Endodermal cell (in vitro differentiated cells): ENCODE measurements at regions not wholly inside any gene's neighbourhood (a gene's known extent, or its start where the extent isn't known, plus 50 kb on each side); places are given as distances from the start of the nearest gene placed in this dataset.

Experiments used
- DNase-seq: peaks from one replicate; pipeline ENCODE4 v3.0.0-alpha.2; 2017
- H3K27ac ChIP-seq: 2 replicates; pipeline ENCODE4 v1.5.1; 2013; ENCODE audit warnings: mild to moderate bottlenecking, low read depth, low read length, moderate library complexity
- H3K27me3 ChIP-seq: 2 replicates; pipeline ENCODE4 v1.6.1; 2013; ENCODE audit warnings: mild to moderate bottlenecking, low read length, moderate library complexity; ENCODE audit not compliant: insufficient read depth, control insufficient read depth, poor library complexity, severe bottlenecking
- H3K36me3 ChIP-seq: 2 replicates; pipeline ENCODE4 v1.7.0; 2013; ENCODE audit warnings: mild to moderate bottlenecking, low read length, moderate library complexity; ENCODE audit not compliant: control insufficient read depth, insufficient read depth
- H3K4me1 ChIP-seq: one replicate; pipeline ENCODE4 v1.7.0; 2013; ENCODE audit warnings: low read length; ENCODE audit not compliant: control insufficient read depth, insufficient read depth
- H3K4me3 ChIP-seq: 2 replicates; pipeline ENCODE4 v1.5.1; 2013; ENCODE audit warnings: mild to moderate bottlenecking, low read length, moderate library complexity
- H3K9ac ChIP-seq: 2 replicates; pipeline ENCODE4 v1.6.1; 2013; ENCODE audit warnings: mild to moderate bottlenecking, low read length, moderate library complexity; ENCODE audit not compliant: poor library complexity, severe bottlenecking; ENCODE audit errors: extremely low read depth
- H3K9me3 ChIP-seq: 2 replicates; pipeline ENCODE4 v1.6.1; 2013; ENCODE audit warnings: mild to moderate bottlenecking, low read length, moderate library complexity; ENCODE audit not compliant: control insufficient read depth
- H3K27ac Mint-ChIP-seq: 2 replicates; pipeline ENCODE4 v1.8.0; 2020; ENCODE audit warnings: mixed read lengths
- H3K27me3 Mint-ChIP-seq: 2 replicates; pipeline ENCODE4 v1.8.0; 2021; ENCODE audit warnings: mild to moderate bottlenecking, mixed read lengths; ENCODE audit not compliant: insufficient read depth
- H3K36me3 Mint-ChIP-seq: 2 replicates; pipeline ENCODE4 v1.8.0; 2020; ENCODE audit warnings: low read depth, mixed read lengths
- H3K4me1 Mint-ChIP-seq: 2 replicates; pipeline ENCODE4 v1.8.0; 2020; ENCODE audit warnings: mixed read lengths
- H3K4me3 Mint-ChIP-seq: 2 replicates; pipeline ENCODE4 v1.8.0; 2020; ENCODE audit warnings: mild to moderate bottlenecking, moderate library complexity, mixed read lengths
- H3K9me3 Mint-ChIP-seq: 2 replicates; pipeline ENCODE4 v1.8.0; 2020; ENCODE audit warnings: mild to moderate bottlenecking, mixed read lengths
- CTCF ChIP-seq: fragments of 200-600 bp; sonication (generic); conservative IDR thresholded peaks from 2 replicates; pipeline ENCODE4 v1.5.0; 2021; ENCODE audit warnings: antibody characterized with exemption, mild to moderate bottlenecking
- WGBS, 2 experiments: methylation state at CpG; one replicate each; pipeline versions ENCODE4 v1.1.5 to v1.1.7; 2013; ENCODE audit warnings: missing lambda C conversion rate in 2 of 2, mixed read lengths in 1 of 2; ENCODE audit not compliant: insufficient coverage in 1 of 2, insufficient read length in 1 of 2; 5-methylcytosine and 5-hydroxymethylcytosine counted together

- H3K9me3 ChIP-seq = no peaks in the 10 kb centered on the region
- no peaks in the 10 kb centered on the region for H3K4me1 ChIP-seq
- H3K27me3 ChIP-seq = no peaks in the 10 kb centered on the region
- H3K27ac ChIP-seq = no peak overlapping the region
- no peak overlapping the region for H3K27ac Mint-ChIP-seq
- DNase-seq = no peak
- no peak overlapping the region for H3K4me3 Mint-ChIP-seq
- H3K36me3 ChIP-seq = no peaks in the 10 kb centered on the region
- WGBS, 2 experiments = 100% methylated on average over 1 of the region's 2 CpGs
- H3K4me1 Mint-ChIP-seq = no peaks in the 10 kb centered on the region
- no peak overlapping the region for H3K9ac ChIP-seq
- peaks cover 4% of the 10 kb centered on the region for H3K27me3 Mint-ChIP-seq
- TF ChIP-seq CTCF = no peak
- H3K4me3 ChIP-seq = no peak overlapping the region
- H3K36me3 Mint-ChIP-seq = no peaks in the 10 kb centered on the region
- H3K9me3 Mint-ChIP-seq = no peaks in the 10 kb centered on the region
Observed at GRCh38 chr10:84675060-84675459, 346.7 kb downstream of the CCSER2 start.

- Mint-ChIP-seq H3K27me3 (no peaks in the 10 kb centered on the region), H3K36me3 (no peaks in the 10 kb centered on the region), H3K4me1 (no peaks in the 10 kb centered on the region), H3K27ac (no peak overlapping the region), H3K9me3 (no peaks in the 10 kb centered on the region), H3K4me3 (no peak overlapping the region)
- Histone ChIP-seq H3K27ac (no peak overlapping the region), H3K27me3 (no peaks in the 10 kb centered on the region), H3K4me3 (no peak overlapping the region), H3K36me3 (no peaks in the 10 kb centered on the region), H3K9ac (no peak overlapping the region), H3K4me1 (no peaks in the 10 kb centered on the region), H3K9me3 (no peaks in the 10 kb centered on the region)
- 80 to 83% methylated on average over 2 to 3 of the region's 3 CpGs for WGBS, 2 experiments
- no peak for DNase-seq
- TF ChIP-seq CTCF = no peak
Observed at GRCh38 chr10:84676536-84676935, 348.1 kb downstream of the CCSER2 start.

- no peaks in the 10 kb centered on the region for H3K36me3 Mint-ChIP-seq
- WGBS, 2 experiments = 92 to 96% methylated on average over 3 of the region's 3 CpGs
- H3K9me3 Mint-ChIP-seq = peaks cover 12% of the 10 kb centered on the region
- Histone ChIP-seq H3K9me3 (peaks cover 8% of the 10 kb centered on the region), H3K4me3 (no peak overlapping the region), H3K27me3 (no peaks in the 10 kb centered on the region), H3K9ac (no peak overlapping the region), H3K4me1 (no peaks in the 10 kb centered on the region), H3K36me3 (no peaks in the 10 kb centered on the region), H3K27ac (no peak overlapping the region)
- no peaks in the 10 kb centered on the region for H3K4me1 Mint-ChIP-seq
- TF ChIP-seq CTCF = no peak
- DNase-seq = no peak
- H3K27me3 Mint-ChIP-seq = no peaks in the 10 kb centered on the region
- H3K27ac Mint-ChIP-seq = no peak overlapping the region
- H3K4me3 Mint-ChIP-seq = no peak overlapping the region
Observed at GRCh38 chr10:84681781-84682180, 353.4 kb downstream of the CCSER2 start.
